ENCODE measurements at regions not wholly inside any gene's neighbourhood (a gene's known extent, or its start where the extent isn't known, plus 50 kb on each side); places are given as distances from the start of the nearest gene placed in this dataset.
"Not testable (repeated sequence)": the region's sequence is repeated elsewhere in the genome, so short reads cannot be mapped to it uniquely, and the experiment has no call there.

DNA sequence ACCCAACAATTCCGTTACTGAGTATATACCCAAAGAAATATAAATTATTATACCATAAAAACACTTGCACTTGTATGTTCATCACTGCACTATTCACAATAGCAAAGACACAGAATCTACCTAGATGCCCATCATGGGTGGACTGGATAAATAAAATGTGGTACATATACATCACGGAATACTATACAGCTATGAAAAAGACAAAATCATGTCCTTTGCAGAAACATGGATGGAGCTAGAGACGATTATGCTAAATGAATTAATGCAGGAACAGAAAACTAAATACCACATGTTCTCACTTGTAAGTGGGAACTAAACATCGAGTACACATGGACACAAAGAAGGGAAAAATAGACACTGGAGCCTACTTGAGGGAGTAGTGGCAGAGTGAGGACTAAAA is 185.3 kb downstream of the PYDC2 start:
- no peak for DNase-seq

DNA sequence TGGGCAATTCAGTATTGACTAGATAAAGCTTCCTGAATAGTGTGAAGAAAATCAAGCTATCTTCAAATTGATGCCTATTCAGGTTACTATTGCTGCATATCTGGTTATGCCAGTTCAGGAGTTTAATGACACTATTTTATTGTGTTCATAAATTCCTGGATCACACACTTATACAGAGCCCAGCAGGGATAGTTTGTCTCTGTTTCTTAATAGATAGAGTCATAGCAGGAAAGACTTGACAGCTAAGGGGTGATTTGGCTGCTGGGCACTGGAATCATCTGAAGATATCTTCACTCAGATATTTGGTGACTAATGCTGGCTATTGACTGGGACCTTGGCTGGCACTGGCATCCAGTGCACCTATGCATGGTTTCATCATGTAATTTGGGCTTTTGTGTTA is 187.8 kb downstream of the PYDC2 start:
- DNase-seq, result no peak

DNA sequence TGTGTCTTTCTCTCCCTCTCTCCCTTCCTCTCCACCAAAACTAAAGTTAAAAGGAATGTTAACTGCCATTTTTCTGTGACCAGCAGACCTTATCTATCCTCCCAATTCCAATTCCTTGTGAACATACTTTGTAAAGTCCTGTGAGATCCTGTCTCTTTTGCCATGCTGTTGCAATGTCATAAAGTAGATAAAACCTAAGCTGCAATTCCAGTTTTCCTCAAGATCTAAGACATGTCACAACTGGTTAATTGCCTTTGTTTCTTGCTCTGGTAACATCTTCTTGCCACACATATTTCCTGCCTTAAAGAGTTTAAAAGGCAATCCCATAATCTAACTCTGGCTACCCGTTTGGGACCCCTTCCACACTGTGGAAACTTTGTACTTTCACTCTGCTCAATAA is 188.7 kb downstream of the PYDC2 start:
- no peak for DNase-seq

DNA sequence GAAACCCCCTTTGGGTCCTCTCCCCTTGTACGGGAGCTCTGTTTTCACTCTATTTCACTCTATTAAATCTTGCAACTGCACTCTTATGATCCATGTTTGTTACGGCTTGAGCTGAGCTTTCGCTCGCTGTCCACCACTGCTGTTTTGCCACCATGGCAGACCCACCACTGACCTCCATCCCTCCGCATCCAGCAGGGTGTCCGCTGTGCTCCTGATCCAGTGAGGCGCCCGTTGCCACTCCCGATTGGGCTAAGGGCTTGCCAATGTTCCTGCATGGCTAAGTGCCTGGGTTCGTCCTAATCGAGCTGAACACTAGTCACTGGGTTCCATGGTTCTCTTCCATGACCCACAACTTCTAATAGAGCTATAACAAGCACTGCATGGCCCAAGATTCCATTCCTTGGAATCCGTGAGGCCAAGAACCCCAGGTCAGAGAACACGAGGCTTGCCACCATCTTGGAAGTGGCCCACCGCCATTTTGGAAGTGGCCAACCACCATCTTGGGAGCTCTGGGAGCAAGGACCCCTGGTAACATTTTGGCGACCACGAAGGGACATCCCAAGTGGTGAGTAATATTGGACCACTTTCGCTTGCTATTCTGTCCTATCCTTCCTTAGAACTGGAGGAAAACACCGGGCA is 197.9 kb downstream of the PYDC2 start:
- DNase-seq, result not testable (repeated sequence)

DNA sequence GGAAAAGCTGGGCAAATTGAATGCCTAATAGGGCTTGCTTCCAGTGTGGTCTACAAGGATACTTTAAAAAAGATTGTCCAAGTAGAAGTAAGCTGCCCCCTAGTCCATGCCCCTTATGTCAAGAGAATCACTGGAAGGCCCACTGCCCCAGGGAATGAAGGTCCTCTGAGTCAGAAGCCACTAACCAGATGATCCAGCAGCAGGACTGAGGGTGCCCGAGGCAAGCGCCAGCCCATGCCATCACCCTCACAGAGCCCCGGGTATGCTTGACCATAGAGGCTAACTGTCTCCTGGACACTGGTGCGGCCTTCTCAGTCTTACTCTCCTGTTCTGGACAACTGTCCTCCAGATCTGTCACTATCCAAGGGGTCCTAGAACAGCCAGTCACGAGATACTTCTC is 201.2 kb downstream of the PYDC2 start:
- DNase-seq, result not testable (repeated sequence)

DNA sequence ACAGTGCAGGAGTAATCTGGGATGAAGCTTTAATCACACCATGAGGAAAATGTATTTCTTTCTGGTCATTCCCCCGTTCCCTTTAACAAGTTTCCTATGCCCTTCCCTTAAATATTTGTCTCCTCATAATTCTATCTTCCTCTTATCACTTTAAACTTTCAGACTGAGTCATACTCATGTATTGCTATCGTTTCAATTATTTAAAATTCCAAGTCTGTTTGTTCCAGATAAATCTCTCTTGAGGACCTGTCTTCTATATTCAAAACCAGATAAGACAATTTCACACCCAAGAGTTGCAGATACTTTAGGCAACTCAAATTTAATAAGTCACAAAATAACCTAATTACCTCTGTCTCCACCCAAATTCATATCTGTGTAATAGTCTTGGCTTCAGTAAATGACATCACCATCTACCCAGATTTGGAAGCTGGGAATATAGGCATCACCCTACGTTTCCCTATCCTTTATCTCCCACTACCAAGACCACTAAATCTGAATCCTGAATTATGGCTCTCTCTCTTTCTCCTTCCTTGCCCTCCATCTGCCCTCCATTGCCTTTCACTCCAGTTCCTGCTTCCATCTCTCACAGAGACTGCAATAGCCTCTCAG is 220.1 kb downstream of the PYDC2 start:
- DNase-seq, result no peak

DNA sequence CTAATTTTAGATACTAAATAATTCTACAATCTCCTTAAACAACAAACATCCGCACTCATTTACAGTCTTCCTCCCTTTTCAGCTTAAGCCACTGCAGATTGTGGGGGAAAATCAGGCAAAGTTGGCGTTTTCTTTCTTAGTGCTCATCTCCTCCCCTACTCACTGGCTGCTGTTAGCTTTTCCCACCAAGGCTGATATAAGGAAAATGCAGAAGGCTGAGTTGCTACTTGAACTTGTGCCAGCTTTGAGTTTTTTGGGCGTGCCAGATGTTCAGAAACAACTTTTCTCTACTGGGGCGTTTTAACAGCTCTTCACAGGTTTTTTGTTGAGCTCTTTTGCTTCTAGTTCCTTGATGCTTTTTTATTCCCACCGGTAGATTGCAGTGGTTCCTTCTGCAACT is 222.0 kb downstream of the PYDC2 start:
- peak in 2 of 3 donors; percentile 2 to 52 for DNase-seq

DNA sequence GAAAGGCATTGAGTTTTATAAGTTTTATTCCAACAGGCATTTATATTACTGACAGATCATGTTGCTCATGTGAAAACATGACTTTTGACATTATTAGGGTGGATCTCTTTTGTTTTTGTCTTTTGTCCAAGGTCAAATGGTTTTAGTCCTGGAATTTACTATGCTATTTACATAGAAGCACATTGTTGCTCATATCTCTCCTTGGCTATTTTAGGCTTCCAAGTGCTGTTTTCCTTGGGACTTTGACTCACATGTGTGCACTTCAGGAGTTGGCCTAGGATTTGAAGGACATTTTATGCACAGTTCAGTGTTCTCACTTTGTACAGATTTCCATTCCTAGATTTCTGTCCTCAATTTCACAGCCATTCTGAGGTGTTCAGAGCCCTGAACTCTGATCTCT is 225.7 kb downstream of the PYDC2 start:
- no peak for DNase-seq

DNA sequence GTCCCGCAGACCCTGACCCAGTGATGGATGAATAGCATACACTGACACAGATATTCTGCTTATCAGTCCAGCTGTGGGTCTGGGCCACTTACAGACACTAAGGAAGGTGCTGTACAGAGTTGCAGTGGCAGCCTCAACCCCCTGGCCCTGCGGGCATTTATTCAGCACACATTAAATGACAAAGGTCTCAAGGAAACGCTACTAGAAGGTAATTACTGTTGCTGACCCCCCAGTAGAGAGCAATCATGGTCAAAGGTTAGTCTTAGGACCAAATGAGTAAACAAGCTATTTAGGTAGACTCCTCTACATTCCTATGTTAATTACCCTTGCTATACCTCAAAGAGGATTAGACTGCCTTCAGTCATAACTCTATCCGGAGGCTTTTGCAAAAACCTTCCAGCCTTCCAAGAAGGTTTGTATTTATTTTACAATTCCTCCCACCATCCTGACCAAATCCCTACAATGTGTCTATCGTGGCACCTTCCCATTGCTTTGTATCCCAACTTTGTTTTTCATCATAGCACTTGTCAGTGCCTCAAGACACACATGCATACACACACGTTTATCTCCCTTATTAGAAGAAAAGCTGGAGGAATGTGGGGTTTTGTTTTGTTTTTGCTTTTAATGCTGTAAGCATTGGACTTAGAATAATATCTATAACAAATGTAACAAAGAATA is 227.9 kb downstream of the PYDC2 start:
- no peak for DNase-seq

DNA sequence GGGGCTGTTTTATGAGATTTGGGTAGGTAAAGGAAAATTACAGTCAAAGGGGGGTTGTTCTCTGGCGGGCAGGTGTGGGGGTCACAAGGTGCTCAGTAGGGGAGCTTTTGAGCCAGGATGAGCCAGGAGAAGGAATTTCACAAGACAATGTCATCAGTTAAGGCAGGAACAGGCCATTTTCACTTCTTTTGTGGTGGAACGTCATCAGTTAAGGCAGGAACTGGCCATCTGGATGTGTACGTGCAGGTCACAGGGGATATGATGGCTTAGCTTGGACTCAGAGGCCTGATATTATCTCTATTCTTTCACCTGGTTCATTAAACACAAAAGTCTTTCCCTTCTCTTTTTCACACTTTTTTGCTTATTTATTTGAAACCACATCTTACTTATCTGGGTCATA is 230.2 kb downstream of the PYDC2 start:
- not testable (repeated sequence) for DNase-seq

DNA sequence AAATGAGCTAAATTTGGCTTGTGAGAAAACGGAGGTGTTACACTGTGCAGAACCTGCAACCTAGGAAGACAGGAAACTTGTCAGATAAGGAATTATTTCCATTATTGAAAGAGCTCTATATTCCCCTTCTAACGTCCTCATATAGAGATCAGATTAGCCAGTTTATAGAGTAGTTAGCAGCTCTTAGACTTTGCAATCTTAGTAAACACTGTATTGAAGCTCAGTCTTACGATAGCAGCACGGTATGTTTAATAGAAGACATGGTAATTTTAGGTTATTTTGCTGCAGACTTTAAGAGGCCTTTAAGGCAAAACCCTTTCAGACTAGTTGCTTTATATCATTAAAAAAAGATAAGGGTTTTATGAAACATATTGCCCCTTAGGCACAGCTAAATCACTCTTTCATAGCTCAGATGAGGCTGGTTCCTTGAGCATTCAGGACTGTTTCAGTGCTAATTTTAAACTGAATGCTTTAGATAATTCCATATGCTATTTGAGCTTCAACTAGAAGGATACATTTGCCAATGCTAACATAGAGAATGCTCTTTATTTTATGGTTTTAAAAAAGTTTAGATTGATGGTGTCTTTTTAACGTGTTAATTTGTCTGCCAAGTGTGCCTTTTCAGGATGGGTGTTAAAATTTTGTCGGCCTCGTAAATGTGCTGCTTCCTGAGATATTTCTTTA is 234.3 kb downstream of the PYDC2 start:
- DNase-seq, result no peak

DNA sequence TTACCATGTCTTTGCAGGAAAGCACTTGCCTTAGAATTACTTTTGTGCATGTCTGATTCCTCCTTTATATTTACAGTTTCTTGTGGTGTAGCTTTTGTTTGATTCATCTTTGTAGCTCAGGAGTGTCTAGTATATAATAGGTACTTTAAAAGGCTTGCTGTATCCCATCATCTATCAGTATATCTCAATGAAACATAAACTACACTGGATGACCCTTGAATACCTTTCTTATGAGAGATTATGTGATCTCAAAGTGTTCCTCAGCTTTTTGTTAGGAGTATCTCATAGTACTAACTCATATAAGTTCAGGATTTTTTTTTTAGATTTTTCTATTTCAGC is 234.8 kb downstream of the PYDC2 start:
- no peak for DNase-seq

DNA sequence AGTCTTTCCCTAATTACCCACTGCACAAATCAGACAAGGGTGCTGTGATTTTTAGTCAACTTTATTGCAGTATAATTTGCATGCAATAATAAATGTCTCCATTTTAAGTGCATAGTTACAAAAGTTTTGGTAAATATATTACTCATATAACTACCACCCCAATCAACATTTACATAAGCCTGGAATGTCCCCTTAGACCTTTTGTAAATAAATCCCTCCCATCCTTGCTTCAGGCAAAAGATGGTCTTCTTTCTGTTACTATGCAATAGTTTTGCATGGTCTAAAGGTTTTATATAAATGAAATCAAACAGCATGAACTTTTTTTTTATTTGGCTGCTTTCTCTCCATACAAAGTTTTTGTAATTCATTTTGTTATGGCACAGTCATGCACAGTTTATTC is 235.4 kb downstream of the PYDC2 start:
- DNase-seq, result no peak

DNA sequence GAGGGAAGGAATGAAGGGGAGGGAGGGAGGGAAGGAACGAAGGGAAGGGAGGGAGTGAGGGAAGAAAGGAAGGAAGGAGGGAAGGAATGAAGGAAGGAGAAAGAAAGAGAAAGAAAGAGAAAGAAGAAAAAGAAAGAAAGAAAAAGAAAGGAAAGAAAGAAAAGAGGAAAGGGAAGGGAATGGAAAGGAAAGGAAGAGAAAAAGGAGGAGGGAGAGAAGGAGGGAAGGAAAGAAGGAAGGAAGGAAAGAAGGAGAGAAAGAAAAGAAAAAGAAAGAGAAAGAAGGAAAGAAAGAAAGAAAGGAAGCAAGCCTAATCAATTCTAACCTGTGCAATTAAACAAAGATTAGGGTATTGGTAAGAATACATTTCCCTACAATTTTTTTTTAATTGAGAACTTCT is 238.6 kb downstream of the PYDC2 start:
- no peak for DNase-seq

DNA sequence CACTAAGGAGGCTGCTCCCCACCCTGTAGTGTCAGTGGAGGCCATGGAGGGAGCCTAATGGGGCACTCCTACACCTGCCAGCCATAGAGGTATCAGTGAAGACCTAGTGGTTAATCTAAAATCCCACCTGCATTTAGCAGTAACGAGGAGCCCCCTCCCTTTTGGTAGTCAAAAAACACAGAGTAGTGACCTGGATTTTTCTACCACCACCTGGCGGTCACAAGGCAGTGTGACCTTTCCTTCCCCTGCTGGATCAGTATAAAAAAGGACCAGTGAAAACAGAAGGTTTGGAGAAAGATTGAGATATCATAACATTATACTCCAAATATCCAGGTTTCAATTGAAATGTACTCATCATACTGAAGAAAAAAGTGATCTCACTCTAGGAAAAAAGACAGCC is 241.2 kb downstream of the PYDC2 start:
- no peak for DNase-seq

DNA sequence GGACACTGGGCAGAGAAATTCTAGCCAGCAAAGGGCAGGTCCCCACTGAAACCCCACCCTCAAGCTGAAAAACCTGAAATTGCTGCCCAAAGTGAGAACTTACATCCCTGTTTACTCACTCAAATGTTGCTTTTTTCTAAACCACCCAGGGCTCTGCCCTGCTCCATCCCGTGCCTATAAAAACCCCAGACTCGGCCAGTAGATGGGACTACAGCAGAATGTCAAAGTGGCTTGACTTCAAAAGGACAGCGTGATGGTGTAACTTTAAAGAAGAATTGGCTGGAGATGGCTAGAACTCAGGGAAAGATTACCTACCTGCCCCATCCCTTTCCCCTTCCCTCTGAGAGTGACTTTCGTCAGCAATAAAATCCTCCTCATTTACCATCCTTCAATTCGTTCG is 246.9 kb downstream of the PYDC2 start:
- no peak for DNase-seq

DNA sequence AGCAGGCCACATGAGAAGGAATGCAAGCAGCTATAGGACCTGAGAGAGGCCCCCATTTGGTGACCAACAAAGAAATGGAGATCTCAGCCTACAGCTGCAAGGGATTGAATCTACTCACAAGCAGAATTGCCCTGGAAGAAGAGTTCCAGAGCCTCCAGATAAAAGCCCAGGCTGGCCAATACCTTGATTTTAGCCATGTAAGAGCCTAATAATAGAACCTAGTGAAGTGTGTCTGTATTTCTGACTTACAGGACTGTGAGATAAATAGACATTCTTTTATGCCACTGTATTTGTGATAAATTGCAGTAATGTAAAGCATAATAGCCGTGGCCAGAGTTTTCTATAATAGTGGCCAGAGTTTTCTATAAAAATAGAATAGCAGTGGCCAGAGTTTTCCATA is 254.6 kb downstream of the PYDC2 start:
- no peak for DNase-seq

DNA sequence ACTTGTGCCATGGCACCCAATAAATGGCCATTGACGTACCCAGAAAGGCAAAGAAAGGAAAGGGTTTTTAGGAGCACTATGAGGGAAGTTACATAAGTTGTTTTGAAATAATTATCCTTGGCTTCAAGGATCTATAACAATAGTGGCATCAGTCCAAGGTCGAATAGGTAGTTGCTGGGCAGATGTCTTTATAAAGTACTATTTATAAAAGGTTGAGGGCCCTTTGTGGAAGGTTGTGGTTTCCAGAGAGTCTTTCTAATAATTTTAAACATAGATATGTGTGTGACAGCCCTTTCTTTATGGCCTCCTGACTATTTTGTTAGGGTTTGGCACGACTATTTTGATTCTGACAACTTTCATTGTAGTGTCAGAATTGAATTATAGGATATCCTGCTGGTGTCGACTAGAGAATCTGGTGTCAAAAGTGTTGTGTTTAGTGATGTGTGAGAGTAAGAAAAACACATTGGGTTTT is 260.5 kb downstream of the PYDC2 start:
- DNase-seq, result peak in 1 of 3 donors; percentile 4

DNA sequence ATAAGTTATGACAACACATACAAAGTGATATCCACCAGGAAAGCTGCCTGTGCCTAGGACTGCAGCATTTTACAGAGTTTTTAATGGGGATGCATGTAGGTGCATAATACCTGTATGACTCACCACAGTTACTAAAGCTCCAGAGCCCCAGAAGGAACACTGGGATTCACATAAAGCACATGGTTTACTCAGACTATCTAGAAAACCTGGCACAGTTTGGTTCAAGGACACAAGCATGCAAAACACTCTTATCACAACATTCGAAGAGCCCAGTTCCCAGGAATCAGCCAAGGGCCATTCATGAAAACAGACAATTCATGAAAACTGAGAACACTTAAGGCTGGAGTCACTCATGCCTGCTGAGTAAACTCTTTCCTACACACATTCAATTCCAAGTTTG is 261.0 kb downstream of the PYDC2 start:
- no peak for DNase-seq

DNA sequence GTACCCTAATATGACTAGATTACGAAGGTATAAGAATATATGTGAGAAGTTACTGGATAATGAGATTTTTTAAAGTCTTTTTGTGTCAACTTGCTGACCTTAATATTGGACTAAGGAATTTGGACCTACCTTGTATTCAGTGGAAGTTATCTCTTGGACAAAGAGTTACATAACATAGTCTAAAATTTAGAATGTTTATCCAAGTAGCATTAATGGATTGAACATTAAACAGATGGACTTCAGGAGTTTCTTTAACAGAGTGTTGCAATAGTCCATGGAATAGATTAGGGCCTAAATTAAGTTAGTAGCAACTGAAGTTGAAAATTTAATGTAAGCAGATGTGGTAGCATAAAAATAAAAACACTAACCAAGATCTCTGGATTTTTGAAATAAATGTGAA is 266.4 kb downstream of the PYDC2 start:
- DNase-seq, result no peak

DNA sequence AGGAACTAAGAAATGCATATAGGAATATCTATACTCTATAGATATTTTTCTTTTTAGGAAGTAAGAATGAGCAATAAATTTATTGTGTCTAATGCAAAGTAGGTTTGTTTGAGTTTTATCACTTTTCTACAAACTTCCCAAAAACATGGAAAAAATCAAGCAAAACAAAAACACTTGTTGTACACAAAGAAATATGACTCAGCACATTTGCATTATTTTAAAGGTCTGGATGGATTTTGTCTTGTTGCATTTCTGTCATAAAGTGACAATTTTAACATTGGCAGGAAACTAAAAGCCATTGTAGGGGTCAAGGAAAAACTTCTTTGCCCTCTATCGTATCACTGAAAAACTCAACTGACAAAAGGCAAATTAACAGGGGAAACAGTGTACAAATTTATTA is 267.2 kb downstream of the PYDC2 start:
- no peak for DNase-seq

DNA sequence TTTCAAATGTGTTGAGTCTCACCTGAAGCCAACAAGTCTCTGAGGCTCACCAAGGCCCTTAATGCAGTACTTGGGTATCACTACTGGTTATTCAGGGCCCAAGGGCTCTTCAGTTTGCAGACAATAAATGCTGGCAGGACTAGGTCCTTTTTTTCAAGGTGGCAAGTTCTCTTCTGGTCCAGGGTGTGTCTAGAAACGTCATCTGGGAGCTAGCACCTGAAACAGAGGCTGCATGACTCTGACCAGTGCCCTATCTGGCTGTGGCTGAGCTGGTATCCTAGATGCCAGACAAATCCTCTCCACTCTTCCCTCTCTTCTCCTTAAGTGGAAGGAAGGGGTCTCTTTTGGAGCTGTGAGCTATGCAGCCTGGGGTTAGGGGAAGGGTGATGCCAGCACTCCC is 276.8 kb downstream of the PYDC2 start:
- no peak for DNase-seq

DNA sequence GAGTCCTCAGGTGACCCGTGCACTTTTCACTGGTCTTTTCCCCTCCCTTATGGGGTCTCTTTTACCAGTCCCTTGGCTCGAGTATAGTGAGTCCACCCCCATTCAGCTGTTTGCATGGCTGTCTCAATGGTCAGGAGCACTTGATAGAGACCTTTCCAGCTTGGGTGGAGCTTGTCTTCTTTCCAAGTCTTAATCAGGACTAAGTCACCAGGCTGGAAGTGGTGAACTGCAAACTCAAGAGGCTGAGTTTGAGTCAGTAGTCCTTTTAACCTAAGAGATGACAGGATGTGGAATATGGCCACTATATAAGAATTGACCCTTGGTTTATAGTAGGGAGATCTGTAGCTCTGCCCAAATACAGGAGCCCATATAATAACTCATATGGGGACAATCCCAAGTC is 279.7 kb downstream of the PYDC2 start:
- DNase-seq, result no peak

Measured in muscle of back (tissue), 3 donors.